ENCODE measurements at regions not wholly inside any gene's neighbourhood (a gene's known extent, or its start where the extent isn't known, plus 50 kb on each side); places are given as distances from the start of the nearest gene placed in this dataset.
A peak's percentile ranks its signal among the peaks of the same experiment; 100 is the strongest.

GRCh38 chr3:8296461-8296860 is 205.2 kb upstream of the LMCD1 start:
- TF ChIP-seq CTCF (IDR thresholded peaks at IDR 0.05; ENCODE audit: control insufficient read depth, insufficient read depth, low read depth, low read length, missing control alignments): no peak
- no peak for DNase-seq (ENCODE audit: low read depth)
- H3K4me3 ChIP-seq (ENCODE audit: control insufficient read depth, low read depth, low read length): no peak overlapping the region

- no peak overlapping the region for H3K4me3 ChIP-seq (ENCODE audit: control insufficient read depth, low read depth, low read length)
- DNase-seq (ENCODE audit: low read depth): no peak
- TF ChIP-seq CTCF (IDR thresholded peaks at IDR 0.05; ENCODE audit: control insufficient read depth, insufficient read depth, low read depth, low read length, missing control alignments): no peak
Observed at GRCh38 chr3:8298021-8298954, 203.3 kb upstream of the LMCD1 start.

- peak; percentile 44 for DNase-seq (ENCODE audit: low read depth)
- no peak overlapping the region for H3K4me3 ChIP-seq (ENCODE audit: control insufficient read depth, low read depth, low read length)
- TF ChIP-seq CTCF (IDR thresholded peaks at IDR 0.05; ENCODE audit: control insufficient read depth, insufficient read depth, low read depth, low read length, missing control alignments): peak; percentile 67
Observed at GRCh38 chr3:8301977-8302735, 199.5 kb upstream of the LMCD1 start.

- TF ChIP-seq CTCF (IDR thresholded peaks at IDR 0.05; ENCODE audit: control insufficient read depth, insufficient read depth, low read depth, low read length, missing control alignments): no peak
- no peak overlapping the region for H3K4me3 ChIP-seq (ENCODE audit: control insufficient read depth, low read depth, low read length)
- DNase-seq (ENCODE audit: low read depth): peak; percentile 1
Observed at GRCh38 chr3:8303466-8303865, 198.2 kb upstream of the LMCD1 start.

GRCh38 chr3:8305371-8305770 is 196.3 kb upstream of the LMCD1 start:
- no peak overlapping the region for H3K4me3 ChIP-seq (ENCODE audit: control insufficient read depth, low read depth, low read length)
- no peak for DNase-seq (ENCODE audit: low read depth)
- no peak for TF ChIP-seq CTCF (IDR thresholded peaks at IDR 0.05; ENCODE audit: control insufficient read depth, insufficient read depth, low read depth, low read length, missing control alignments)

GRCh38 chr3:8307545-8308110 is 194.0 kb upstream of the LMCD1 start:
- DNase-seq (ENCODE audit: low read depth): no peak
- TF ChIP-seq CTCF (IDR thresholded peaks at IDR 0.05; ENCODE audit: control insufficient read depth, insufficient read depth, low read depth, low read length, missing control alignments): no peak
- no peak overlapping the region for H3K4me3 ChIP-seq (ENCODE audit: control insufficient read depth, low read depth, low read length)
